ENCODE measurements at regions not wholly inside any gene's neighbourhood (a gene's known extent, or its start where the extent isn't known, plus 50 kb on each side); places are given as distances from the start of the nearest gene placed in this dataset.

DNA sequence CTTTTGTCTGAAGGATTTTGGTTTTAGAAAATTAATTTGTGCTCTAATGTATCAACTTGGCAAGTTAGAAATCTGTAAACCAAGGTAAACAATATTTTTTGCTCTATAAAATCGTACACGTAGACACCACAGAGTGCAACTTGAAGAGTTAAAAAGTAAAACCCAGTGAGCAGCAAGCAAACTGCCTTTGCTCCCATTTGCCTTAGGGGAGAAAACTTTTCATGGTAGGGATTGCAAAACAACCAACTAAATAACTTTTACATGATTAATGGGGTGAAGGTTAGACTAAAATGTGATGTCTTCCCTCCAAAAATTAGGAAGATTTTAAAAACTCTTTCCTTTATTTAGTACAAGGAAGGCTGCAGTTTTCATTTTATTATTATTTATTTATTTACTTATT is 224.2 kb upstream of the LYZL1 start:
- no peak overlapping the region for H3K27ac Mint-ChIP-seq
- no peaks in the 10 kb centered on the region for H3K4me1 Mint-ChIP-seq
- no peaks in the 10 kb centered on the region for H3K36me3 Mint-ChIP-seq
- no peaks in the 10 kb centered on the region for H3K9me3 Mint-ChIP-seq
- H3K4me3 Mint-ChIP-seq = no peak overlapping the region
- H3K27me3 Mint-ChIP-seq = no peaks in the 10 kb centered on the region

DNA sequence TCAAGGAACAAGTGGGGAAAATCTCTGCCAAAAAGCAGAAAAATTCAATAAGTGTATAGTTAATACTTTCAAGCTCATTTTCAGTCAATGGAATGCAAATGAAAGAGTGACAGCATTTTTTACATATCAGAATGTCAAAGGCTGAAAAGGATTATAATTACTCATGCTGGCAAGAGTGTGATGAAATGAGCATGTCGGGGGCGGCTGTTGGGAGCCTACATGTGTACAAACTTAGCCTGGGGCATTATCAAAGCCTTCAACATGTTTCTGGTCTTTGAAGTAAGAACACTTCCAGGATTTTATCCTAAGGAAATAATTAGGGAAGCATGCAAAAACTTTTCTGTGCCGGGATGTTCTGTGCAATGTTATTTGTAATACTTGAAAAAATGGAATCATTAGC is 221.7 kb upstream of the LYZL1 start:
- no peaks in the 10 kb centered on the region for H3K36me3 Mint-ChIP-seq
- H3K27me3 Mint-ChIP-seq = no peaks in the 10 kb centered on the region
- H3K4me3 Mint-ChIP-seq = no peak overlapping the region
- no peaks in the 10 kb centered on the region for H3K9me3 Mint-ChIP-seq
- no peaks in the 10 kb centered on the region for H3K4me1 Mint-ChIP-seq
- H3K27ac Mint-ChIP-seq = no peak overlapping the region

DNA sequence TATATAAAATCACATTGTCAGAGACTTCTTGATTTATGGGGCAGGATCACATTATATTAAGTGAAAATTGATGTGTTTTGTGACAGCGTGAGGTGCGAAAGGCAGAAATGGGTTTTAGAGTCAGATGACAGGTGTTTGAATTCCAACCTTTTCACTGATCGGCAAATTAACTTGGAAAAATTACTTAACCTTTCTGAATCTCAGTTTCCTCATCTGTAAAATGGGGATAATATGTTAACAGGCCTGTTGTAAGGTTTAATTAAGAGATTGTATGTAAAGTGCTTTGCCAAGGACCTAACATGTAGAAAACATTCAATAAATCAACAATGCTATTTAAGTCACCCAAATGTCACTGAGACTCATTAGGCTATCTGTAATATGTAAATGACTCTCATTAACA is 221.2 kb upstream of the LYZL1 start:
- Mint-ChIP-seq H3K4me3 (no peak overlapping the region), H3K4me1 (no peaks in the 10 kb centered on the region), H3K36me3 (no peaks in the 10 kb centered on the region), H3K9me3 (no peaks in the 10 kb centered on the region), H3K27me3 (no peaks in the 10 kb centered on the region), H3K27ac (no peak overlapping the region)

- Mint-ChIP-seq H3K36me3 (no peaks in the 10 kb centered on the region), H3K4me1 (no peaks in the 10 kb centered on the region), H3K9me3 (no peaks in the 10 kb centered on the region), H3K27me3 (no peaks in the 10 kb centered on the region), H3K27ac (no peak overlapping the region), H3K4me3 (no peak overlapping the region)
These were observed 220.6 kb upstream of the LYZL1 start for GRCh38 chr10:29068302-29068701.

- H3K9me3 Mint-ChIP-seq = no peaks in the 10 kb centered on the region
These were observed 219.9 kb upstream of the LYZL1 start for GRCh38 chr10:29068966-29069365.

GRCh38 chr10:29069941-29070340 is 218.9 kb upstream of the LYZL1 start:
- Mint-ChIP-seq H3K9me3 (no peaks in the 10 kb centered on the region), H3K4me1 (no peaks in the 10 kb centered on the region), H3K36me3 (no peaks in the 10 kb centered on the region), H3K4me3 (no peak overlapping the region), H3K27ac (no peak overlapping the region), H3K27me3 (no peaks in the 10 kb centered on the region)

More at GRCh38 chr10:29068966-29069365, 219.9 kb upstream of the LYZL1 start:
- H3K4me3 Mint-ChIP-seq = no peak overlapping the region
- no peaks in the 10 kb centered on the region for H3K36me3 Mint-ChIP-seq
- H3K4me1 Mint-ChIP-seq = no peaks in the 10 kb centered on the region
- no peaks in the 10 kb centered on the region for H3K27me3 Mint-ChIP-seq
- H3K27ac Mint-ChIP-seq = no peak overlapping the region

GRCh38 chr10:29078919-29079318 is 210.0 kb upstream of the LYZL1 start:
- Mint-ChIP-seq H3K27ac (no peak overlapping the region), H3K4me1 (no peaks in the 10 kb centered on the region), H3K36me3 (no peaks in the 10 kb centered on the region), H3K27me3 (no peaks in the 10 kb centered on the region), H3K9me3 (no peaks in the 10 kb centered on the region), H3K4me3 (no peak overlapping the region)

DNA sequence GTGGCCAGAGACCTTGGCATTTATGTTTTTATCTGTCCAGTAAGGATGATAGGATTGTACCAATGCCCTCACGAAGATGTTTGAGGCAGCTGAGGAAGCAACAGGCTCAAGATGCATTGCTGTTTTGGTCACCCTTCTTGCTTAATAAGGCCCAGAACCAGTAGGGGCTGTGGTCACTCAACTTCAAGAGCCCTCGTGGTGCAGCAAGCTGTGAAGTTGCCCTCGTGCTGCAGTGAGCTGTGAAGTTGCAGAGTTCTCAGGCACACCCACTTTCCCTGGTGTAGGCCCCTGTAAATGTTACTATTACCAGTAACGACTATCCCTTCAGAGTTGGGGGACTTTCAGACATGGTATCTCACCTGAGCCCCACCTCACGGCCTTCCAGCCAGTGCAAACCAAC is 207.6 kb upstream of the LYZL1 start:
- Mint-ChIP-seq H3K27ac (no peak overlapping the region), H3K9me3 (no peaks in the 10 kb centered on the region), H3K4me3 (no peak overlapping the region), H3K36me3 (no peaks in the 10 kb centered on the region), H3K4me1 (no peaks in the 10 kb centered on the region), H3K27me3 (no peaks in the 10 kb centered on the region)

DNA sequence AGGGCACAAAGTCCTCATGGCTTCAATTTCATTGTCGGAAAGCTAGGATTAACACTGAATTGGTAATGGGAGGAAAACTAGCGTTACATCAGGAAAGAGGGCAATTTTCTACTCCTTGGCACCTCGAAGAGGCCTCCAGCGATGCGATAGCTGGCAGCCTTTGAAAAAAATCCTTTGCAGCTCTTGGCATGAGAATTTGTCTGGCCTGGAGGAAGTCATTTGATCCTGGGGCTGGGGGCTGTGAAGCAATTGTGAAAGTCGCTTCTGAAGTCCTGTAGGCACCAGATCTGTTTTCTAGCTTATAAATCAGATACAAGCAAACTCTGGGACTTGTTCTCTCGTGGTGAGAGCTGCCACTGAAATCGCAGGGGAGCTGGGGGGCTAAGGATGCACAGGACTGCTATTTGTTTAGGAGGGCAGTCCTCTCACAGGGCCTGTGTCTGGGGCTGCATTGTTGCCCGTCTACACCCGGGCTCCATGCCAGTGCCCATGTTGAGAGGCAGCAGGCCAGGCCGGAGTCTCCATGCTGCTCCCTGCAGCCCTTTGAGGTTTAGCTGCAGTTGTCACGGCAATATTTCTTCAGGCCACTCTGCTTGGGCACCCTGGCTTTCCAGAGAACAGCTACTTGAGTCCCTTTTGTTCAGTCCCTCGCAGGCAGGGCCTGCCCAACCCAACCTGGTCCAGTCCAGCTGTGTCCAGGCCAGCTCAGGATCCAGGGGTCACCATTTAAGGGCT is 206.8 kb upstream of the LYZL1 start:
- no peak overlapping the region for H3K4me3 Mint-ChIP-seq
- H3K36me3 Mint-ChIP-seq = no peaks in the 10 kb centered on the region
- H3K4me1 Mint-ChIP-seq = no peaks in the 10 kb centered on the region
- H3K27me3 Mint-ChIP-seq = no peaks in the 10 kb centered on the region
- no peaks in the 10 kb centered on the region for H3K9me3 Mint-ChIP-seq
- no peak overlapping the region for H3K27ac Mint-ChIP-seq

DNA sequence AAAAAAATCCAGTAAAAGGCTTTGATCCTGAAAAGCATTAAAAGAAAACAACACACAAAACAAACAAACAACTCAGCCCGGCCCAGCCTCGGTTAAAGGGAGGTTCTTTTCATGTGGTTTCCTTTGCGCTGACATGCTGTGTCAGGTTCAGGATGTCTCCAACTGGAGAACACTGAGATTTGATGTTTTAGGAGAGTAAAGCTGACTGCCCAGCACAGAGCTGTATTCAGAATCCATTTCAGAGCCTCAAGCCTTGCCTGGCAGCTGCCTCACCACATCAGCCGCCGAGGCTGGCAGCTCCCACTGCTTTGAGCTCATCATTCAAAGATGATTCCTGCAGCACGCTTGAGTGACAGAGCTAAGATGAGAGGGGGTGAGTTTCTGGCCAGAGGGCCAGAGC is 205.8 kb upstream of the LYZL1 start:
- Mint-ChIP-seq H3K27me3 (no peaks in the 10 kb centered on the region), H3K27ac (no peak overlapping the region), H3K36me3 (no peaks in the 10 kb centered on the region), H3K4me3 (no peak overlapping the region), H3K9me3 (no peaks in the 10 kb centered on the region), H3K4me1 (no peaks in the 10 kb centered on the region)

DNA sequence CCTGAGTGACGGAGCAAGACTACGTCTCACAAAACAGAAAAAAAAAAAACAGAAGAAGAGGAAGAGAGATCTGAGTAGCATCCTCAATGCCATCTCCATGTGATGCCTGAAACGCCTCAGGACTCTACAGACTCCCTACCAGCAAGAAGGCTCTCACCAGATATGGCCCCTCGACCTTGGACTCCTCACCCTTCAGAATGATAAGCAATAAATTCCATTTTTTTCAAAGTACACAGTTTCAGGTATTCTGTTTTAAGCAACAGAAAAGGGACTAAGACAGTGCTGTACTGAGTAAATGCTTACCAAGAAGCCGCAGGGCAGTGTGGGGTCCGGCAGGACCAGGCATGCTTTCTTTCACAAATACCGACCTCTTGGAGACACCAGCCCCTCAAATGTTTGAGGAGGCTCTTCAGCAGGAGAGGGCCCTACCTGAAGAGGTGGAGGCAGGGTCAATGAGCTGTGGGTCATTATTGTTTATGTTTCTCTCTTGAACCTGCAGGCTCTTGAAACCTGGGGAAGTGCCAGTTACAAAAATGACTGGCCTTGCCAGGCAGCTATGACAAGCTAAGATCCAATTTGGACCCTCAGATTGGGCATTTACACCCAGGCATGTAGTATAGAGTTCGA is 204.1 kb upstream of the LYZL1 start:
- Mint-ChIP-seq H3K9me3 (no peaks in the 10 kb centered on the region), H3K36me3 (no peaks in the 10 kb centered on the region), H3K4me3 (no peak overlapping the region), H3K27me3 (no peaks in the 10 kb centered on the region), H3K27ac (no peak overlapping the region), H3K4me1 (no peaks in the 10 kb centered on the region)

DNA sequence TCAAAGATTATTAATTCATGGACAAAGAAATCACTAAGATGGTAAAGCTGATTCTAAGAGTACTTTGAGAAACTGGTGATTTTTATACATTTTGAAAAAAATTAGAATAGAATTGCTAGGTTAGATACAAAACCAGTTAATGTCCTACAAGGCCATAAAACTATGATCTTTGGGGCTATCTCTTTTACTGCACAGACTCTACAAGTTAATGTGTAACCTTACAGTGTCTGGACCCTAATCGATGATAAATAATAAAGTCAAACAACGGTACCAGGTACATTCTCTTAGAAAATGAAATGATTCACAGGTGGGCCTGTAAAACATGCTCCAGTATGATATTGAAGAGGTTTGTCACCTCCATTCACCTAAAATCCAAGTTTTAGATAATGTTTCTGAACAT is 199.8 kb upstream of the LYZL1 start:
- Mint-ChIP-seq H3K36me3 (no peaks in the 10 kb centered on the region), H3K27me3 (no peaks in the 10 kb centered on the region), H3K9me3 (no peaks in the 10 kb centered on the region), H3K27ac (no peak overlapping the region), H3K4me3 (no peak overlapping the region), H3K4me1 (no peaks in the 10 kb centered on the region)

DNA sequence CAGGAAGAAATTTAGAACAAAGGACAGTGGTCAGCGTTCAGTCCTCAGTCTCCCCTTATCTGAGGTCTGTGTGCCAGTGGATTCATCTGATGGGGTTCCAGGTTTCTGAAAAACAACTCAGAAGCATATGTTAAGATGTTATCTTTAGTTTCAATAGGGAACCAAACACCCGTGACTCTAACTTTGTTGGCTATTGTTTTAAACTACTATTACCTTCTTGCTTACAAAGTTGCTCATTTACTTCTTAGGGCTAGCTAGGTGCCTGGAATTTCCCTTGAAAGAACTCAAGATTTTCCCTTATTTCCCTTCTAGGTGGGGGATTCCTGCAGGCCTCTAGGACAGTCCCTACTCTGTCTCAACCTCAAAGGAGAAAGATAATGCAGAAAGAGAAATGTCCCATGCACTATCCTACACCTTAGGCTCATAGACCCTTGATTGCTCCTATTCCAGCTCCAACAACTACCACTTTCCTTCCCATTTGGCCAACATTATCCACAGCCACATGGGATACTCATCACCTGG is 192.5 kb upstream of the LYZL1 start:
- no peak overlapping the region for H3K27ac Mint-ChIP-seq
- H3K9me3 Mint-ChIP-seq = peaks cover 7% of the 10 kb centered on the region
- H3K36me3 Mint-ChIP-seq = no peaks in the 10 kb centered on the region
- H3K27me3 Mint-ChIP-seq = peaks cover 7% of the 10 kb centered on the region
- no peaks in the 10 kb centered on the region for H3K4me1 Mint-ChIP-seq
- no peak overlapping the region for H3K4me3 Mint-ChIP-seq

DNA sequence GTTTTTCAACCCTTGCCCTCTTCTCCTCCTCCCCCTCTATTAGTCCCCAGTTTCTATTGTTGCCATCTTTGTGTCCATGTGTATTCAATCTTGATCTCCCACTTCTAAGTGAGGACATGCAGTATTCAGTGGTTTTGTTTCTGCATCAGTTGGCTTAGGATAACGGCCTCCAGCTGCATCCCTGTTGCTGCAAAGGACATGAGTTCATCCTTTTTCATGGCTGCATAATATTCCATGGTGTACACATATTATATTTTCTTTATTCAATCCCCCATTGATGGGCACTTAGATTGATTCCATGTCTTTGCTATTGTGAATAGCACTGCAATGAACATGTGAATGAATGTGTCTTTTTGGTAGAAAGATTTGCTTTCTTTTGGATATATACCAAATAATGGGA is 190.4 kb upstream of the LYZL1 start:
- no peak overlapping the region for H3K4me3 Mint-ChIP-seq
- no peaks in the 10 kb centered on the region for H3K36me3 Mint-ChIP-seq
- no peaks in the 10 kb centered on the region for H3K4me1 Mint-ChIP-seq
- H3K9me3 Mint-ChIP-seq = peaks cover 7% of the 10 kb centered on the region
- no peak overlapping the region for H3K27ac Mint-ChIP-seq
- H3K27me3 Mint-ChIP-seq = peaks cover 7% of the 10 kb centered on the region

DNA sequence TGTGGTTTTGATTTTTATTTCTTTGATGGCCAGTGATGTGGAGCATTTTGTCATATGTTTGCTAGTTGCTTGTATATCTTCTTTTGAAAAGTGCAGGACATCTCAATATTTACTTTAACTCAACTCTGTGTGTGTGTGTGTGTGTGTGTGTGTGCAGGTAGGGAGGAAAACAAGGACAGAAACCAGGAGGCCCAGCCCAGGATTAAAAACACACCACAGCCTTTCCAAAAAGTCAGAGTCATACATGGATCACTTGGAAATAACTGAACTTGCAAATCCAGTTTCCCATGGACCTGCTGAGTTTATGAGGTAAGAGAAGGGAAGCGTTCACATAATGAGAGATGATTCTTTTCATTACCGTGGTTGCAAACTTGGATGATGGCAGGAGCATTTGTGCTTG is 189.9 kb upstream of the LYZL1 start:
- H3K9me3 Mint-ChIP-seq = peaks cover 7% of the 10 kb centered on the region
- H3K27ac Mint-ChIP-seq = no peak overlapping the region
- H3K4me1 Mint-ChIP-seq = no peaks in the 10 kb centered on the region
- H3K4me3 Mint-ChIP-seq = no peak overlapping the region
- H3K27me3 Mint-ChIP-seq = peaks cover 7% of the 10 kb centered on the region
- H3K36me3 Mint-ChIP-seq = no peaks in the 10 kb centered on the region

- H3K27me3 Mint-ChIP-seq = peaks cover 7% of the 10 kb centered on the region
- peaks cover 7% of the 10 kb centered on the region for H3K9me3 Mint-ChIP-seq
- no peaks in the 10 kb centered on the region for H3K4me1 Mint-ChIP-seq
- no peak overlapping the region for H3K4me3 Mint-ChIP-seq
- H3K27ac Mint-ChIP-seq = no peak overlapping the region
- no peaks in the 10 kb centered on the region for H3K36me3 Mint-ChIP-seq
These were observed 189.5 kb upstream of the LYZL1 start for GRCh38 chr10:29099415-29099814.
